LNCAP (cell line): ENCODE measurements at regions not wholly inside any gene's neighbourhood (a gene's known extent, or its start where the extent isn't known, plus 50 kb on each side); places are given as distances from the start of the nearest gene placed in this dataset.

Experiments used
- TF ChIP-seq, protein P1 (sequence below): fragments of 450-650 bp; IDR thresholded peaks from 2 replicates; pipeline ENCODE4 v1.5.1; 2017; ENCODE audit warnings: mild to moderate bottlenecking

DNA sequence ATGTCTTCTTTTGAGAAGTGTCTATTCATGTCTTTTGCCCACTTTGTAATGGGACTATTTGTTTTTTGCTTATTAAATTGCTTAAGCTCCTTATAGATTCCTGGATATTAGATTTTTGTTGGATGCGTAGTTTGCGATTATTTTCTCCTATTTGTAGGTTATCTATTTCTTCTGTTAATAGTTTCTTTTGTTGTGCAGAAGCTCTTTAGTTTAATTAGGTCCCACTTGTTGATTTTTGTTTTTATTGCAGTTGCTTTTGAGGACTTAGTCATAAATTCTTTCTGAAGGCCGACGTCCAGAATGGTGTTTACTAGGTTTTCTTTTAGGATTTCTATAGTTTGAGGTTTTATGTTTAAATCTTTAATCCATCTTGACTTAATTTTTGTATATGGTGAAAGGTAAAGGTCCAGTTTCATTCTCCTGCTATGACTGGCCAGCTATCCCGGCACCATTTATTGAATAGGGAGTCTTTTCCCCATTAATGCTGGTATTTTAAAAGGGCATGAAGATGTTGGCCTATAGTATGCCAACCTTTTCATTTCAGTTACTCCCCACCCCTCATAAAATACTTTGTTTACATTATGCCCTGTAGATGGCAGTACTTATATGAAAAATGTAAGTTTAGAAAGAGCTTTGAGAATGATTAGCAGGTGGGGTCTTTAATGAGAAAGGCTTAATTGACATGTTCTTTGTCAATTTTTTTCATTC is 62.9 kb upstream of the PSMA6 start:
- TF ChIP-seq, protein P1, sequence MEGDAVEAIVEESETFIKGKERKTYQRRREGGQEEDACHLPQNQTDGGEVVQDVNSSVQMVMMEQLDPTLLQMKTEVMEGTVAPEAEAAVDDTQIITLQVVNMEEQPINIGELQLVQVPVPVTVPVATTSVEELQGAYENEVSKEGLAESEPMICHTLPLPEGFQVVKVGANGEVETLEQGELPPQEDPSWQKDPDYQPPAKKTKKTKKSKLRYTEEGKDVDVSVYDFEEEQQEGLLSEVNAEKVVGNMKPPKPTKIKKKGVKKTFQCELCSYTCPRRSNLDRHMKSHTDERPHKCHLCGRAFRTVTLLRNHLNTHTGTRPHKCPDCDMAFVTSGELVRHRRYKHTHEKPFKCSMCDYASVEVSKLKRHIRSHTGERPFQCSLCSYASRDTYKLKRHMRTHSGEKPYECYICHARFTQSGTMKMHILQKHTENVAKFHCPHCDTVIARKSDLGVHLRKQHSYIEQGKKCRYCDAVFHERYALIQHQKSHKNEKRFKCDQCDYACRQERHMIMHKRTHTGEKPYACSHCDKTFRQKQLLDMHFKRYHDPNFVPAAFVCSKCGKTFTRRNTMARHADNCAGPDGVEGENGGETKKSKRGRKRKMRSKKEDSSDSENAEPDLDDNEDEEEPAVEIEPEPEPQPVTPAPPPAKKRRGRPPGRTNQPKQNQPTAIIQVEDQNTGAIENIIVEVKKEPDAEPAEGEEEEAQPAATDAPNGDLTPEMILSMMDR: peak; percentile 50; the same call in 1 of the 2 replicates

GRCh38 chr14:35229792-35230089 is 62.4 kb upstream of the PSMA6 start:
- TF ChIP-seq, protein P1: no peak; the same call in 1 of the 2 replicates

GRCh38 chr14:35231207-35231760 is 60.9 kb upstream of the PSMA6 start:
- TF ChIP-seq, protein P1: no peak

DNA sequence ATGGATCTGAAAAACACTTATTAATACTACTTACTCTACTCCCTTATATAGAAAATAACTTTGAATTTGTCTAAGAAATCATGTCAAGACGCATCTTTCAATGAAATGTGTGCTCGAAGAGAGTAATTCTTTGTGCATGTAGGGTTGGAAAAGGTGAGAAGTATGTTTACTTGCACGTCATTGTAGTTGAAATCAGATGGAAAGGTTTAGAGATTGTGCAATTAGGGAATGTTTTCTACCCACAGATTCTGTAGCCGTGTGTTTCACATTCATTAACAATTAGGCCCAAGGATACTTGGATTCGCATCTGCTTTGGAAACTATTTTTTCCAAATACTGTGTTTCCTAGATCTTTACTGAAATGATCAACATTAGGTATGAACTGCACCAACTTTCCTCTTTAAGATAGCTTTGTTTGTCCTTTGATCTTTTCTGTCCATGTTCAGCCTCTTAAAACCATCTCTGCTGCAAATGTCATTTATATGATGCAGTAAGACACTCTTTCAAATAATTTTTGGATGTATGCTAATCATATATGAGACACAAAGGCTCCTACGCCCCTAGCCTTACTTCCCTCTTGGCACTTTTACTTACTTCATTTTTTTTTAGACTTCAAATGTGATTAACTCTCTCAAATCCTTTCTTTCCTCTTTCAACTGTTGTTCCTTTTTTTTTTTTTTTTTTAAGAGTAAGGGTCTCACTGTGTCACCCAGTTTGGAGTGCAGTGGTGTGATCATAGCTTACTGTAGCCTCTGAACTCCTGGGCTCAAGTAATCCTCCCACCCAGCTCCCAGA is 58.0 kb upstream of the PSMA6 start:
- TF ChIP-seq, protein P1: no peak

GRCh38 chr14:35235840-35236239 is 56.3 kb upstream of the PSMA6 start:
- TF ChIP-seq, protein P1: no peak

DNA sequence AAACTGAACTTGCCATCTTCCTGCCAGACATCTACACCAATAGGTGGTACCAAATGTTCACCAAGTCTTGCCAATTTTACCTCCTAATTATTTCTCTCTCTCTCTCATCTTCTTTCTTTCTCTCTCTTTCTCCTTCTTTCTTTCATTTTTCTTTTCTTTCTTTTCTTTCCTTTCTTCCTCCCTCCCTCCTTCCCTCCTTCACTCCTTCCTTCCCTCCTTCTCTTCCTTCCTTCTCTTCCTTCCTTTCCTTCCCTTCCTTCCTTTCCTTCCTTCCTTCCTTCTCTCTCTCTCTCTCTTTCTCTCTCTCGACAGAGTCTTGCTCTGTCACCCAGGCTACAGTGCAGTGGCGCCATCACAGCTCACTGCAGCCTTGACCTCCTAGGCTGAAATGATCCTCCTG is 55.4 kb upstream of the PSMA6 start:
- TF ChIP-seq, protein P1: no peak

GRCh38 chr14:35240231-35240630 is 52.0 kb upstream of the PSMA6 start:
- TF ChIP-seq, protein P1: no peak
